DND-41 (cell line): ENCODE measurements at regions not wholly inside any gene's neighbourhood (a gene's known extent, or its start where the extent isn't known, plus 50 kb on each side); places are given as distances from the start of the nearest gene placed in this dataset.

Experiments used
- EZH2 ChIP-seq: IDR thresholded peaks from 3 replicates; pipeline ENCODE4 v1.6.1; 2012; ENCODE audit warnings: borderline replicate concordance, low read depth, mild to moderate bottlenecking, moderate library complexity, low read length, inconsistent platforms; ENCODE audit not compliant: severe bottlenecking
- TF ChIP-seq, protein P1 (sequence below): IDR thresholded peaks from 2 replicates; pipeline ENCODE4 v1.5.1; 2012; ENCODE audit warnings: borderline replicate concordance, low read length, moderate library complexity, mild to moderate bottlenecking; ENCODE audit not compliant: poor library complexity, severe bottlenecking; ENCODE audit errors: extremely low read depth

DNA sequence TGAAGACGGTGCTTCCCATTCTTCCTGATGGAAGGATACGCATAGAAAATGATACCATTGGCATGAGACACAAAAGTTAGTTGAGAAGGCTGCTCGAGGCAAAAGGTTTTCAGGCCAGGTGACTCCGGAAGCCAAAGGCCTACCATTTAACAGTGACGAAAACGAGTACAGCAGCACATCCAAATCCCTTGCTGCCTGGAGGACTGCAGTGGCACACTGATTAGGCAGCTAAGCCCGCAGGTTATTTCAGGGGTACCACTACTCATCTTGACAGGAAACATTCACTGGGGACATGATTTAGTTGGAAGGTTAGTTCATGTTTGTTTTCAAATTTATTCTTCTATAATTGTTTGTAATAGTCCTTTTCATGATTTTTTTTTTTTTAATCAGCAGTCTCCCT is 59.9 kb upstream of the BCHE start:
- TF ChIP-seq EZH2: no peak
- TF ChIP-seq, protein P1, sequence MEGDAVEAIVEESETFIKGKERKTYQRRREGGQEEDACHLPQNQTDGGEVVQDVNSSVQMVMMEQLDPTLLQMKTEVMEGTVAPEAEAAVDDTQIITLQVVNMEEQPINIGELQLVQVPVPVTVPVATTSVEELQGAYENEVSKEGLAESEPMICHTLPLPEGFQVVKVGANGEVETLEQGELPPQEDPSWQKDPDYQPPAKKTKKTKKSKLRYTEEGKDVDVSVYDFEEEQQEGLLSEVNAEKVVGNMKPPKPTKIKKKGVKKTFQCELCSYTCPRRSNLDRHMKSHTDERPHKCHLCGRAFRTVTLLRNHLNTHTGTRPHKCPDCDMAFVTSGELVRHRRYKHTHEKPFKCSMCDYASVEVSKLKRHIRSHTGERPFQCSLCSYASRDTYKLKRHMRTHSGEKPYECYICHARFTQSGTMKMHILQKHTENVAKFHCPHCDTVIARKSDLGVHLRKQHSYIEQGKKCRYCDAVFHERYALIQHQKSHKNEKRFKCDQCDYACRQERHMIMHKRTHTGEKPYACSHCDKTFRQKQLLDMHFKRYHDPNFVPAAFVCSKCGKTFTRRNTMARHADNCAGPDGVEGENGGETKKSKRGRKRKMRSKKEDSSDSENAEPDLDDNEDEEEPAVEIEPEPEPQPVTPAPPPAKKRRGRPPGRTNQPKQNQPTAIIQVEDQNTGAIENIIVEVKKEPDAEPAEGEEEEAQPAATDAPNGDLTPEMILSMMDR: no peak
